ENCODE measurements at regions not wholly inside any gene's neighbourhood (a gene's known extent, or its start where the extent isn't known, plus 50 kb on each side); places are given as distances from the start of the nearest gene placed in this dataset.

- peak overlapping the region; percentile 44 to 64 (median 57) for H3K4me3 Mint-ChIP-seq
- no peak for TF ChIP-seq CTCF (IDR thresholded peaks at IDR 0.05; ENCODE audit: unreplicated experiment in 3 of 3)
- H3K27ac Mint-ChIP-seq, result peak overlapping the region; percentile 93 to 96 (median 95)
- H3K9me3 Mint-ChIP-seq, result no peaks in the 10 kb centered on the region
- no peaks in the 10 kb centered on the region for H3K27me3 Mint-ChIP-seq (ENCODE audit: low read depth)
- H3K36me3 Mint-ChIP-seq (ENCODE audit: low read depth), result no peaks in the 10 kb centered on the region
- peaks cover 82% of the 10 kb centered on the region for H3K4me1 Mint-ChIP-seq
These were observed 108.0 kb upstream of the CIBAR2 start for GRCh38 chr16:85220125-85220839.

GRCh38 chr16:85220964-85221731, 108.9 kb upstream of the CIBAR2 start:
- H3K4me1 Mint-ChIP-seq, result peaks cover 78% of the 10 kb centered on the region
- no peak for TF ChIP-seq CTCF (IDR thresholded peaks at IDR 0.05; ENCODE audit: unreplicated experiment in 3 of 3)
- H3K27ac Mint-ChIP-seq, result peak overlapping the region; percentile 93 to 98 (median 96)
- H3K4me3 Mint-ChIP-seq, result peak overlapping the region; percentile 36 to 67 (median 62)
- H3K27me3 Mint-ChIP-seq (ENCODE audit: low read depth), result no peaks in the 10 kb centered on the region
- no peaks in the 10 kb centered on the region for H3K36me3 Mint-ChIP-seq (ENCODE audit: low read depth)
- H3K9me3 Mint-ChIP-seq, result no peaks in the 10 kb centered on the region

- peak overlapping the region; percentile 93 to 98 (median 96) for H3K27ac Mint-ChIP-seq
- no peak overlapping the region for H3K4me3 Mint-ChIP-seq
- no peaks in the 10 kb centered on the region for H3K9me3 Mint-ChIP-seq
- TF ChIP-seq CTCF (IDR thresholded peaks at IDR 0.05; ENCODE audit: unreplicated experiment in 3 of 3), result no peak
- H3K36me3 Mint-ChIP-seq (ENCODE audit: low read depth), result no peaks in the 10 kb centered on the region
- peaks cover 78% of the 10 kb centered on the region for H3K4me1 Mint-ChIP-seq
- no peaks in the 10 kb centered on the region for H3K27me3 Mint-ChIP-seq (ENCODE audit: low read depth)
These were observed 109.5 kb upstream of the CIBAR2 start for GRCh38 chr16:85221771-85222154.

- Mint-ChIP-seq H3K36me3 (ENCODE audit: low read depth) (no peaks in the 10 kb centered on the region), H3K9me3 (no peaks in the 10 kb centered on the region), H3K27me3 (ENCODE audit: low read depth) (no peaks in the 10 kb centered on the region)
These were observed 110.0 kb upstream of the CIBAR2 start for GRCh38 chr16:85222155-85222863.

GRCh38 chr16:85225257-85225656, 113.0 kb upstream of the CIBAR2 start:
- peaks cover 83% of the 10 kb centered on the region for H3K4me1 Mint-ChIP-seq
- peak overlapping the region; percentile 80 to 87 (median 86) for H3K27ac Mint-ChIP-seq
- TF ChIP-seq CTCF (IDR thresholded peaks at IDR 0.05; ENCODE audit: unreplicated experiment in 3 of 3), result no peak
- H3K4me3 Mint-ChIP-seq, result peak overlapping the region in 1 of 3 experiments; percentile 27
- H3K27me3 Mint-ChIP-seq (ENCODE audit: low read depth), result no peaks in the 10 kb centered on the region
- no peaks in the 10 kb centered on the region for H3K36me3 Mint-ChIP-seq (ENCODE audit: low read depth)
- H3K9me3 Mint-ChIP-seq, result no peaks in the 10 kb centered on the region

More at GRCh38 chr16:85222155-85222863, 110.0 kb upstream of the CIBAR2 start:
- Mint-ChIP-seq H3K27ac (peak overlapping the region; percentile 93 to 96 (median 96)), H3K4me3 (peak overlapping the region; percentile 29 to 65 (median 52)), H3K4me1 (peaks cover 78% of the 10 kb centered on the region)
- no peak for TF ChIP-seq CTCF (IDR thresholded peaks at IDR 0.05; ENCODE audit: unreplicated experiment in 3 of 3)

Data from nephron (organoid).